Panc1 (cell line): ENCODE measurements at regions not wholly inside any gene's neighbourhood (a gene's known extent, or its start where the extent isn't known, plus 50 kb on each side); places are given as distances from the start of the nearest gene placed in this dataset.

ENCODE experiments used
- ATAC-seq: fragments of 200-7000 bp; cut with Tn5 transposase; 2 replicates; pipeline ENCODE4 v1.9.1; 2020; ENCODE audit warnings: mild to moderate bottlenecking, moderate library complexity
- BruUV-seq: library from RNA; stranded (reverse); fragments of 400-500 nt; replicated peaks from 2 replicates; lab custom pipeline; 2021; lab: Mats Ljungman, UMichigan
- CTCF ChIA-PET: fragments of 300-600 bp; sonication (Branson Sonifier 250); formaldehyde crosslinking; loops from one replicate; lab custom pipeline; 2022; ENCODE audit warnings: antibody characterized with exemption; lab: Charles Lee
- POLR2A ChIA-PET: fragments of 300-600 bp; sonication (Branson Sonifier 250); formaldehyde crosslinking; loops from one replicate; lab custom pipeline; 2022; ENCODE audit warnings: antibody characterized with exemption; lab: Charles Lee
- DNase-seq: peaks from one replicate; pipeline ENCODE4 v3.0.0-alpha.2; 2010; ENCODE audit warnings: low read depth, low spot score
- H3K27ac ChIP-seq: 2 replicates; pipeline ENCODE4 v1.5.1; 2011; ENCODE audit warnings: mild to moderate bottlenecking, low read length, inconsistent platforms
- H3K27me3 ChIP-seq: fragments of 200-500 bp; sonication (Bioruptor generic); 2 replicates; pipeline ENCODE4 v1.6.0; 2014; ENCODE audit warnings: low read length, inconsistent platforms; ENCODE audit not compliant: control insufficient read depth, insufficient read depth
- H3K36me3 ChIP-seq: fragments of 200-500 bp; sonication (Bioruptor generic); 2 replicates; pipeline ENCODE4 v1.5.1; 2014; ENCODE audit warnings: inconsistent platforms, mild to moderate bottlenecking, low read length, moderate library complexity; ENCODE audit not compliant: control insufficient read depth, insufficient read depth
- H3K4me1 ChIP-seq: 2 replicates; pipeline ENCODE4 v1.5.1; 2011; ENCODE audit warnings: inconsistent platforms, mild to moderate bottlenecking, low read length, moderate library complexity; ENCODE audit not compliant: control insufficient read depth, insufficient read depth
- H3K4me3 ChIP-seq, 2 experiments: 2 replicates each; pipeline ENCODE4 v1.5.1; 2011 to 2012; ENCODE audit warnings: low read depth in 2 of 2, low read length in 2 of 2, mild to moderate bottlenecking in 2 of 2, inconsistent platforms in 1 of 2, moderate library complexity in 1 of 2
- H3K9me3 ChIP-seq: fragments of 200-500 bp; sonication (Bioruptor generic); 2 replicates; pipeline ENCODE4 v1.5.1; 2014; ENCODE audit warnings: low read depth, mild to moderate bottlenecking, inconsistent platforms, low read length, moderate library complexity; ENCODE audit not compliant: control insufficient read depth, insufficient read depth
- CTCF ChIP-seq: fragments of 450-650 bp; IDR thresholded peaks from 2 replicates; pipeline ENCODE4 v1.5.1; 2017; ENCODE audit warnings: mild to moderate bottlenecking
- POLR2AphosphoS5 ChIP-seq: IDR thresholded peaks from 2 replicates; pipeline ENCODE4 v1.6.1; 2012; ENCODE audit warnings: mild to moderate bottlenecking, low read depth, low read length, moderate library complexity
- REST ChIP-seq, 2 experiments: IDR thresholded peaks; 2 replicates each; pipeline ENCODE4 v1.6.1; 2011 to 2012; ENCODE audit warnings: low read depth in 2 of 2, control low read depth in 1 of 2, low read length in 1 of 2, mild to moderate bottlenecking in 1 of 2, moderate library complexity in 1 of 2; ENCODE audit not compliant: insufficient read depth in 1 of 2
- SIN3A ChIP-seq: IDR thresholded peaks from 2 replicates; pipeline ENCODE4 v1.6.1; 2012; ENCODE audit warnings: low read depth, mild to moderate bottlenecking, low read length, moderate library complexity, borderline replicate concordance; ENCODE audit not compliant: insufficient read depth
- TCF7L2 ChIP-seq: IDR thresholded peaks from 2 replicates; pipeline ENCODE4 v1.6.1; 2011; ENCODE audit warnings: mild to moderate bottlenecking, low read depth, low read length, inconsistent platforms
- in situ Hi-C: cut with HindIII; loops from 2 replicates; pipeline ENCODE4 v1.10.0; 2016; ENCODE audit warnings: low sequenced_read_pairs, low pct_unique_long_range_greater_than_20kb
- intact Hi-C: fragments of 100-400 bp; cut with micrococcal nuclease; formaldehyde crosslinking; loops from one replicate; pipeline ENCODE4 v1.10.0; 2022; ENCODE audit not compliant: unreplicated experiment

- ChIA-PET POLR2A (no interaction called here), CTCF (interaction anchor here (0.6 kb wide), 1 partner anchor 408 kb away, joined by 3 read pairs; no protein-coding TSS in a partner anchor)
- Histone ChIP-seq H3K27ac (no peak overlapping the region), H3K27me3 (no peaks in the 10 kb centered on the region), H3K9me3 (no peaks in the 10 kb centered on the region), H3K36me3 (no peaks in the 10 kb centered on the region), H3K4me3 (no peak overlapping the region), H3K4me1 (no peaks in the 10 kb centered on the region)
- ATAC-seq (no peak), DNase-seq (no peak)
- no TSS peak for BruUV-seq
- intact Hi-C loops (no loop called here), in situ Hi-C loops (no loop called here)
- no peak for TF ChIP-seq REST (IDR thresholded peaks at IDR 0.05; ENCODE audit: insufficient read depth in 1 of 2, low read depth in 2 of 2, low read length in 1 of 2)
- TF ChIP-seq SIN3A, result no peak
- no peak for TF ChIP-seq CTCF
- TF ChIP-seq TCF7L2, result no peak
- TF ChIP-seq POLR2AphosphoS5, result no peak
Observed at GRCh38 chr4:29853833-29854232, 866.3 kb upstream of the PCDH7 start.

GRCh38 chr4:29861307-29861706, 858.9 kb upstream of the PCDH7 start:
- BruUV-seq, result no TSS peak
- ATAC-seq (no peak), DNase-seq (no peak)
- in situ Hi-C loops, result no loop called here
- Histone ChIP-seq H3K9me3 (peaks cover 11% of the 10 kb centered on the region; the same call in 1 of the 2 replicates), H3K27ac (no peak overlapping the region), H3K4me3 (no peak overlapping the region), H3K4me1 (no peaks in the 10 kb centered on the region), H3K36me3 (no peaks in the 10 kb centered on the region), H3K27me3 (no peaks in the 10 kb centered on the region)
- TF ChIP-seq POLR2AphosphoS5 (no peak), SIN3A (no peak), TCF7L2 (no peak), CTCF (no peak), REST (IDR thresholded peaks at IDR 0.05; ENCODE audit: insufficient read depth in 1 of 2, low read depth in 2 of 2, low read length in 1 of 2) (no peak)
- POLR2A ChIA-PET, result no interaction called here
- CTCF ChIA-PET, result no interaction called here
- intact Hi-C loops, result no loop called here
